HEK293T (cell line): ENCODE measurements at regions not wholly inside any gene's neighbourhood (a gene's known extent, or its start where the extent isn't known, plus 50 kb on each side); places are given as distances from the start of the nearest gene placed in this dataset.

ENCODE experiments used
- CTCF ChIA-PET: fragments of 350-600 bp; formaldehyde crosslinking; extraction: SDS; loops from one replicate; lab custom pipeline; 2021; ENCODE audit warnings: antibody characterized with exemption, inconsistent platforms; lab: Yijun Ruan, JAX
- POLR2A ChIA-PET: fragments of 350-600 bp; formaldehyde crosslinking; extraction: SDS; loops from one replicate; lab custom pipeline; 2020; ENCODE audit warnings: antibody characterized with exemption, inconsistent platforms; lab: Yijun Ruan, JAX
- DNase-seq: peaks from one replicate; pipeline ENCODE4 v3.0.0; 2012; ENCODE audit warnings: mixed read lengths; ENCODE audit errors: extremely low spot score
- ARNT ChIP-seq: fragments of 450-650 bp; IDR thresholded peaks from 2 replicates; pipeline ENCODE4 v1.6.1; 2017; ENCODE audit warnings: mild to moderate bottlenecking
- BHLHE40 ChIP-seq: fragments of 450-650 bp; IDR thresholded peaks from 2 replicates; pipeline ENCODE4 v1.6.1; 2016; ENCODE audit warnings: mild to moderate bottlenecking, moderate library complexity, borderline replicate concordance
- CTBP1 ChIP-seq: fragments of 450-650 bp; IDR thresholded peaks from 2 replicates; pipeline ENCODE4 v1.6.1; 2016; ENCODE audit warnings: borderline replicate concordance
- ELF4 ChIP-seq: fragments of 450-650 bp; IDR thresholded peaks from 2 replicates; pipeline ENCODE4 v1.6.1; 2017; ENCODE audit warnings: antibody characterized with exemption
- FOXA1 ChIP-seq: fragments of 450-650 bp; IDR thresholded peaks from 2 replicates; pipeline ENCODE4 v1.6.1; 2016; ENCODE audit warnings: mild to moderate bottlenecking
- FOXK2 ChIP-seq: fragments of 450-650 bp; IDR thresholded peaks from 2 replicates; pipeline ENCODE4 v1.6.1; 2016; ENCODE audit warnings: mild to moderate bottlenecking
- FOXM1 ChIP-seq: fragments of 450-650 bp; IDR thresholded peaks from 2 replicates; pipeline ENCODE4 v1.6.1; 2017; ENCODE audit warnings: mild to moderate bottlenecking, borderline replicate concordance
- HDGF ChIP-seq: fragments of 450-650 bp; IDR thresholded peaks from 2 replicates; pipeline ENCODE4 v1.6.1; 2017; ENCODE audit warnings: antibody characterized with exemption, borderline replicate concordance
- L3MBTL2 ChIP-seq: fragments of 450-650 bp; conservative IDR thresholded peaks from 2 replicates; pipeline ENCODE4 v1.6.1; 2016; ENCODE audit warnings: mild to moderate bottlenecking
- LEF1 ChIP-seq: fragments of 450-650 bp; IDR thresholded peaks from 2 replicates; pipeline ENCODE4 v1.6.1; 2017; ENCODE audit warnings: mild to moderate bottlenecking, borderline replicate concordance
- NFRKB ChIP-seq: fragments of 450-650 bp; IDR thresholded peaks from 2 replicates; pipeline ENCODE4 v1.6.1; 2016; ENCODE audit warnings: mild to moderate bottlenecking, moderate library complexity
- SP1 ChIP-seq: fragments of 450-650 bp; IDR thresholded peaks from 2 replicates; pipeline ENCODE4 v1.6.1; 2017
- SUZ12 ChIP-seq: fragments of 450-650 bp; IDR thresholded peaks from 2 replicates; pipeline ENCODE4 v1.6.1; 2016; ENCODE audit warnings: mild to moderate bottlenecking
- TARDBP ChIP-seq: fragments of 450-650 bp; IDR thresholded peaks from 2 replicates; pipeline ENCODE4 v1.6.1; 2016
- ZNF384 ChIP-seq: fragments of 450-650 bp; IDR thresholded peaks from 2 replicates; pipeline ENCODE4 v1.6.1; 2016
- TF ChIP-seq, protein P1 (sequence below): fragments of 450-650 bp; IDR thresholded peaks from 2 replicates; pipeline ENCODE4 v1.6.1; 2016

GRCh38 chr11:90919332-90919731 is 696.5 kb upstream of the CHORDC1 start:
- no peak for TF ChIP-seq SP1
- TF ChIP-seq FOXA1 = no peak
- TF ChIP-seq, protein P1, sequence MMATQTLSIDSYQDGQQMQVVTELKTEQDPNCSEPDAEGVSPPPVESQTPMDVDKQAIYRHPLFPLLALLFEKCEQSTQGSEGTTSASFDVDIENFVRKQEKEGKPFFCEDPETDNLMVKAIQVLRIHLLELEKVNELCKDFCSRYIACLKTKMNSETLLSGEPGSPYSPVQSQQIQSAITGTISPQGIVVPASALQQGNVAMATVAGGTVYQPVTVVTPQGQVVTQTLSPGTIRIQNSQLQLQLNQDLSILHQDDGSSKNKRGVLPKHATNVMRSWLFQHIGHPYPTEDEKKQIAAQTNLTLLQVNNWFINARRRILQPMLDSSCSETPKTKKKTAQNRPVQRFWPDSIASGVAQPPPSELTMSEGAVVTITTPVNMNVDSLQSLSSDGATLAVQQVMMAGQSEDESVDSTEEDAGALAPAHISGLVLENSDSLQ = no peak
- no peak for TF ChIP-seq L3MBTL2
- no peak for TF ChIP-seq CTBP1
- no peak for TF ChIP-seq HDGF
- no peak for TF ChIP-seq BHLHE40
- no peak for TF ChIP-seq FOXM1
- ChIA-PET CTCF (no interaction called here), POLR2A (no interaction called here)
- DNase-seq = no peak

DNA sequence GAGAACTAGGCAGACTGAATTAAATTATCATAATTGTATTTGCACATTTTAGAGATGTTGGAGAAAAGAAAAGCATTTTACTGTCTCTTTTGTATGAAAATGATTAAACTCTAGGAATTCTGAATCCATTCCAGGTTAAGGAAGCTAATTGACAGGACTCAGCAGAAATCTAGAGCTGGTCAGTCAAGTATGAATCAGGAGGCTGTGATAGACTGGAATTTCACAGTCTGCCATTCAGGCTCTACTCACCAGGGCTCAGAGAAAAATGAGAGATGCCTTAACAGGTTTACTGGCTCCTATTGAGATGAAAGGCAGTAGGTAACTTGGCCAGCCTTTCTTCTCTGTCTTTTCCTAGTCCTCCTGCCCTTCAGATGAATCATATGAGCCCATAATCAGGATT is 693.9 kb upstream of the CHORDC1 start:
- ChIA-PET CTCF (interaction anchor here (0.6 kb wide), 1 partner anchor 873 kb away, joined by 3 read pairs; no protein-coding TSS in a partner anchor), POLR2A (no interaction called here)
- DNase-seq = no peak
- TF ChIP-seq ZNF384 = no peak
- no peak for TF ChIP-seq SP1
- TF ChIP-seq, protein P1 = no peak
- no peak for TF ChIP-seq NFRKB
- no peak for TF ChIP-seq HDGF
- TF ChIP-seq FOXM1 = no peak
- no peak for TF ChIP-seq ARNT
- TF ChIP-seq CTBP1 = no peak
- no peak for TF ChIP-seq L3MBTL2
- TF ChIP-seq SUZ12 = no peak
- TF ChIP-seq ELF4 = no peak

- ChIA-PET POLR2A (no interaction called here), CTCF (no interaction called here)
- TF ChIP-seq ELF4 (no peak), BHLHE40 (no peak), NFRKB (no peak), SP1 (no peak)
- TF ChIP-seq, protein P1 = no peak
- no peak for DNase-seq
Measured at GRCh38 chr11:90913131-90913668, 690.4 kb upstream of the CHORDC1 start.

- POLR2A ChIA-PET = no interaction called here
- no peak for TF ChIP-seq FOXA1
- no peak for TF ChIP-seq NFRKB
- TF ChIP-seq FOXM1 = no peak
- TF ChIP-seq LEF1 = no peak
- TF ChIP-seq SUZ12 = no peak
- TF ChIP-seq L3MBTL2 = no peak
- no peak for TF ChIP-seq TARDBP
- no peak for TF ChIP-seq BHLHE40
- no peak for TF ChIP-seq ELF4
- TF ChIP-seq ARNT = no peak
- no peak for TF ChIP-seq CTBP1
- no peak for TF ChIP-seq FOXK2
- TF ChIP-seq SP1 = no peak
- no peak for TF ChIP-seq ZNF384
- CTCF ChIA-PET = no interaction called here
- no peak for DNase-seq
Measured at GRCh38 chr11:90912631-90913030, 689.8 kb upstream of the CHORDC1 start.

DNA sequence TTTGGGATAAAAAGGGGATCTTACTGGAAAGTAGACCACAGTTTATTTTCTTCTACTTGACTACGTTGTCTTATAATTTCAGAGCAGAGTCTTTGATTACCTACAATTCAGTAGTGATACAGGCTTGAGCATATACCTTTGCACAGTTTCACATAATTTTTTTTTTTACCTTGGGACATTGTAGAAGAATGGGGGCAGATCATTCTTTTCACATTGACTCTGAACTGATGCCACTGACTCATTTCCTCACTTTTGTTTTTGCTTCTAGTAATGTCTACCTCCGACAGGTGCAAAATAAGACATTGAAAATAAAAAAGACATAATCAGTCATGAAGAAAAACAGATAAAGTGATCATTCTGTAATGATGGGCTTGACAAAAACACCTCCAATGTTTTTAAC is 688.3 kb upstream of the CHORDC1 start:
- CTCF ChIA-PET = no interaction called here
- DNase-seq = no peak
- TF ChIP-seq TARDBP (no peak), FOXK2 (no peak), FOXM1 (no peak), L3MBTL2 (no peak), LEF1 (no peak), SUZ12 (no peak), HDGF (no peak), BHLHE40 (no peak), ELF4 (no peak), ARNT (no peak), SP1 (no peak), NFRKB (no peak), FOXA1 (no peak)
- TF ChIP-seq, protein P1 = no peak
- POLR2A ChIA-PET = no interaction called here

DNA sequence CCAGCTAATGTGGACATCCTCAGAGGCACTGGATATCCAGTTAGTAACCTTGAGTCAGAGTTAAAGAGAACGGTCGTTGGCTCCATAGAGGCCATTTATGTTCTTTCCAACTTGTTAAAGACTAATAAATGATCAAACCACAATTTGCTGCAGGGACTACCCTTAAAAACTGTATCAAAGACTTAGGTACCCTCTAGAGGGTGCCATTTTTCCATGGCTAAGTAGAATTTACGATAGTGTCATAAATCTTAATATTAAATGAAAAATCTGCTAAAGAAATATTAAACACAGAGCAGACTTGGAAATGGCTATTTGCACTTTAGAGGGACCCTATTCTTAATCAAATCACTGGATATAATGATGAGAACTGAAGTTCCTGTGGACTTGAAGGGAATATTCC is 685.2 kb upstream of the CHORDC1 start:
- DNase-seq = no peak
- CTCF ChIA-PET = no interaction called here
- TF ChIP-seq LEF1 = no peak
- TF ChIP-seq ELF4 = no peak
- no peak for TF ChIP-seq L3MBTL2
- TF ChIP-seq TARDBP = no peak
- no peak for TF ChIP-seq BHLHE40
- no peak for TF ChIP-seq ARNT
- TF ChIP-seq NFRKB = no peak
- no peak for TF ChIP-seq ZNF384
- TF ChIP-seq FOXM1 = no peak
- TF ChIP-seq HDGF = no peak
- TF ChIP-seq, protein P1 = no peak
- TF ChIP-seq FOXA1 = no peak
- no peak for TF ChIP-seq SUZ12
- no peak for TF ChIP-seq CTBP1
- TF ChIP-seq SP1 = no peak
- TF ChIP-seq FOXK2 = no peak
- POLR2A ChIA-PET = no interaction called here
